Endodermal cell (in vitro differentiated cells): ENCODE measurements at regions not wholly inside any gene's neighbourhood (a gene's known extent, or its start where the extent isn't known, plus 50 kb on each side); places are given as distances from the start of the nearest gene placed in this dataset.
"Not testable (repeated sequence)": the region's sequence is repeated elsewhere in the genome, so short reads cannot be mapped to it uniquely, and the experiment has no call there.

Experiments
- DNase-seq: peaks from one replicate; pipeline ENCODE4 v3.0.0-alpha.2; 2017
- H3K27ac ChIP-seq: 2 replicates; pipeline ENCODE4 v1.5.1; 2013; ENCODE audit warnings: mild to moderate bottlenecking, low read depth, low read length, moderate library complexity
- H3K27me3 ChIP-seq: 2 replicates; pipeline ENCODE4 v1.6.1; 2013; ENCODE audit warnings: mild to moderate bottlenecking, low read length, moderate library complexity; ENCODE audit not compliant: insufficient read depth, control insufficient read depth, poor library complexity, severe bottlenecking
- H3K36me3 ChIP-seq: 2 replicates; pipeline ENCODE4 v1.7.0; 2013; ENCODE audit warnings: mild to moderate bottlenecking, low read length, moderate library complexity; ENCODE audit not compliant: control insufficient read depth, insufficient read depth
- H3K4me1 ChIP-seq: one replicate; pipeline ENCODE4 v1.7.0; 2013; ENCODE audit warnings: low read length; ENCODE audit not compliant: control insufficient read depth, insufficient read depth
- H3K4me3 ChIP-seq: 2 replicates; pipeline ENCODE4 v1.5.1; 2013; ENCODE audit warnings: mild to moderate bottlenecking, low read length, moderate library complexity
- H3K9ac ChIP-seq: 2 replicates; pipeline ENCODE4 v1.6.1; 2013; ENCODE audit warnings: mild to moderate bottlenecking, low read length, moderate library complexity; ENCODE audit not compliant: poor library complexity, severe bottlenecking; ENCODE audit errors: extremely low read depth
- H3K9me3 ChIP-seq: 2 replicates; pipeline ENCODE4 v1.6.1; 2013; ENCODE audit warnings: mild to moderate bottlenecking, low read length, moderate library complexity; ENCODE audit not compliant: control insufficient read depth
- H3K27ac Mint-ChIP-seq: 2 replicates; pipeline ENCODE4 v1.8.0; 2020; ENCODE audit warnings: mixed read lengths
- H3K27me3 Mint-ChIP-seq: 2 replicates; pipeline ENCODE4 v1.8.0; 2021; ENCODE audit warnings: mild to moderate bottlenecking, mixed read lengths; ENCODE audit not compliant: insufficient read depth
- H3K36me3 Mint-ChIP-seq: 2 replicates; pipeline ENCODE4 v1.8.0; 2020; ENCODE audit warnings: low read depth, mixed read lengths
- H3K4me1 Mint-ChIP-seq: 2 replicates; pipeline ENCODE4 v1.8.0; 2020; ENCODE audit warnings: mixed read lengths
- H3K4me3 Mint-ChIP-seq: 2 replicates; pipeline ENCODE4 v1.8.0; 2020; ENCODE audit warnings: mild to moderate bottlenecking, moderate library complexity, mixed read lengths
- H3K9me3 Mint-ChIP-seq: 2 replicates; pipeline ENCODE4 v1.8.0; 2020; ENCODE audit warnings: mild to moderate bottlenecking, mixed read lengths
- WGBS, 2 experiments: methylation state at CpG; one replicate each; pipeline versions ENCODE4 v1.1.5 to v1.1.7; 2013; ENCODE audit warnings: missing lambda C conversion rate in 2 of 2, mixed read lengths in 1 of 2; ENCODE audit not compliant: insufficient coverage in 1 of 2, insufficient read length in 1 of 2; 5-methylcytosine and 5-hydroxymethylcytosine counted together
- TF ChIP-seq, protein P1 (sequence below): fragments of 200-600 bp; sonication (generic); conservative IDR thresholded peaks from 2 replicates; pipeline ENCODE4 v1.5.0; 2021; ENCODE audit warnings: antibody characterized with exemption, mild to moderate bottlenecking

DNA sequence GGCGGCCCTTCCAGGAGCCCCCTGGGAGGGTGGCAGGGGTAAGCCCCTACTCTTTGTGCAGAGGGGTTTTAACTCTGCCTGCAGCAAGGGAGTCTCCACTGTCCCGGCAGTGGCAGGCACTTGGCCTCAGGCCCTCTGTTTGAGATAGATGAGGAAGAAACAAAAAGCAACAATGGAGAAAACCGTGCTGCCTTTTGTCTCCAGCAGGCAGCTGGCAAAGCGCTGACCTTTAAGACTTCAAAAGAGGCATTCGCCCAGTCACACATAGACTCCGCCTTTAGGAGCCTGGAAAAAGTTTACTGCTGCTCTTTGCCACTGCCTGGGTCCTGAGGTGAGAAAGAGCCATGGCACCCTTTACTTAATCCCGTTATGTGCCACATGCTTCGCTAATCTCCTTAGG, 158.2 kb upstream of the NTF3 start:
- TF ChIP-seq, protein P1, sequence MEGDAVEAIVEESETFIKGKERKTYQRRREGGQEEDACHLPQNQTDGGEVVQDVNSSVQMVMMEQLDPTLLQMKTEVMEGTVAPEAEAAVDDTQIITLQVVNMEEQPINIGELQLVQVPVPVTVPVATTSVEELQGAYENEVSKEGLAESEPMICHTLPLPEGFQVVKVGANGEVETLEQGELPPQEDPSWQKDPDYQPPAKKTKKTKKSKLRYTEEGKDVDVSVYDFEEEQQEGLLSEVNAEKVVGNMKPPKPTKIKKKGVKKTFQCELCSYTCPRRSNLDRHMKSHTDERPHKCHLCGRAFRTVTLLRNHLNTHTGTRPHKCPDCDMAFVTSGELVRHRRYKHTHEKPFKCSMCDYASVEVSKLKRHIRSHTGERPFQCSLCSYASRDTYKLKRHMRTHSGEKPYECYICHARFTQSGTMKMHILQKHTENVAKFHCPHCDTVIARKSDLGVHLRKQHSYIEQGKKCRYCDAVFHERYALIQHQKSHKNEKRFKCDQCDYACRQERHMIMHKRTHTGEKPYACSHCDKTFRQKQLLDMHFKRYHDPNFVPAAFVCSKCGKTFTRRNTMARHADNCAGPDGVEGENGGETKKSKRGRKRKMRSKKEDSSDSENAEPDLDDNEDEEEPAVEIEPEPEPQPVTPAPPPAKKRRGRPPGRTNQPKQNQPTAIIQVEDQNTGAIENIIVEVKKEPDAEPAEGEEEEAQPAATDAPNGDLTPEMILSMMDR, result peak; percentile 43
- Histone ChIP-seq H3K36me3 (no peaks in the 10 kb centered on the region), H3K4me1 (peaks cover 16% of the 10 kb centered on the region), H3K27ac (peak overlapping the region; percentile 54), H3K4me3 (no peak overlapping the region), H3K9ac (no peak overlapping the region), H3K9me3 (no peaks in the 10 kb centered on the region), H3K27me3 (no peaks in the 10 kb centered on the region)
- Mint-ChIP-seq H3K4me3 (no peak overlapping the region), H3K27me3 (no peaks in the 10 kb centered on the region), H3K4me1 (peaks cover 43% of the 10 kb centered on the region), H3K9me3 (no peaks in the 10 kb centered on the region), H3K27ac (no peak overlapping the region), H3K36me3 (peaks cover 7% of the 10 kb centered on the region)
- DNase-seq, result peak; percentile 60
- 79 to 81% methylated on average over 7 to 8 of the region's 8 CpGs for WGBS, 2 experiments

DNA sequence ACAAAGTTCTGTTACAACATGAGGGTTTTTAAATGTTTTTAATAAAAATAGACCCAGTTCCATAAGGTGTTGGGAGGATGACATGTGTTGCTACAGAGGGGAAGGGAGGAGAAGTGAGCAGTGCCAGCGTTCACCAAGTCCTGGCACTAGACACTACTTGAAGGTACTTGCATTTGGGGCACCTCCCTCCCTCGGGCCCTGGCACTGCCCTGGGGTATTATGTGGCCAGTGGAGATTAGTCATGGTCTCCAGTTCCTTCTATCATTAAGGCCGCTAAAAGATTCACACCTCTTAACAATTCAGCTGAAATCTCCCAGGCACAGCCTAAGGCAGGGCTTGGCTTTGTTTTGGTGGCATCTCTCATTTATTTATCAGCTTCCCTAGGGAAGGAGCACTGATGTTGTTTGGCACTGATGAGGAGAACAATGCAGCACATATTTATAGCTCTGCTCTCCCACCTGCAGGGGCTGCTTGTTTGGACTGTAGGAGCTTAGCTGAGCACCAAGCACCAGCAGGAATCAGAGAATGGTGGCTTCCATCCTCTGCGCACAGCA, 155.5 kb upstream of the NTF3 start:
- Histone ChIP-seq H3K4me1 (peaks cover 14% of the 10 kb centered on the region), H3K9ac (no peak overlapping the region), H3K27ac (no peak overlapping the region), H3K9me3 (no peaks in the 10 kb centered on the region), H3K4me3 (no peak overlapping the region), H3K27me3 (no peaks in the 10 kb centered on the region), H3K36me3 (no peaks in the 10 kb centered on the region)
- TF ChIP-seq, protein P1, result peak; percentile 64
- Mint-ChIP-seq H3K9me3 (no peaks in the 10 kb centered on the region), H3K4me1 (peaks cover 37% of the 10 kb centered on the region), H3K36me3 (peaks cover 2% of the 10 kb centered on the region), H3K27ac (peak overlapping the region; percentile 18), H3K27me3 (no peaks in the 10 kb centered on the region), H3K4me3 (no peak overlapping the region)
- peak; percentile 82 for DNase-seq
- 78% methylated on average over 4 of the region's 4 CpGs; no CpG with 5 or more reads in 1 of the 2 experiments for WGBS, 2 experiments

DNA sequence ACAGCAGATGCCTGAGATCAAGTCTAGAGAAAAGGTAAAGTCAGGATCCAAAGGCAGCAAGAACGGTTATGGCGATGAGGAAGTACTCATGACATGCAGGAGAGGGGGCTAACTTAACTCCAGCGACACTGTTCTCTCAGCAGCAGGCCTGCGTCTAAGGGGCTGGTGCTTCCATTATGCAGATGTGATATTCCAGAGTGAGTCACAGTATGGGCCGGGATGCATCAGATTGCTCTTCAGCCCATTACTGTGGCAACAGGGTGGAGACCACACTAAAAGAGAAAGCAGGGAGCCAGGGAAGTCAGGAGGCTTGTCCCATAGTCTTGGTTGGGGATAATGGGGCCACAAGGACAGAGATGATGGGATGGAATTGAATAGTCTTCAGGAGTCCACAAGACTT, 151.8 kb upstream of the NTF3 start:
- H3K27me3 ChIP-seq, result no peaks in the 10 kb centered on the region
- Mint-ChIP-seq H3K27me3 (peaks cover 2% of the 10 kb centered on the region), H3K4me3 (no peak overlapping the region), H3K9me3 (peaks cover 4% of the 10 kb centered on the region), H3K4me1 (peaks cover 16% of the 10 kb centered on the region), H3K36me3 (peaks cover 2% of the 10 kb centered on the region), H3K27ac (no peak overlapping the region)
- H3K9ac ChIP-seq, result no peak overlapping the region
- H3K36me3 ChIP-seq, result no peaks in the 10 kb centered on the region
- H3K9me3 ChIP-seq, result no peaks in the 10 kb centered on the region
- TF ChIP-seq, protein P1, result peak; percentile 14
- WGBS, 2 experiments, result 73 to 83% methylated on average over 4 to 5 of the region's 5 CpGs
- H3K4me1 ChIP-seq, result peaks cover 8% of the 10 kb centered on the region
- no peak overlapping the region for H3K27ac ChIP-seq
- peak; percentile 33 for DNase-seq
- H3K4me3 ChIP-seq, result no peak overlapping the region

DNA sequence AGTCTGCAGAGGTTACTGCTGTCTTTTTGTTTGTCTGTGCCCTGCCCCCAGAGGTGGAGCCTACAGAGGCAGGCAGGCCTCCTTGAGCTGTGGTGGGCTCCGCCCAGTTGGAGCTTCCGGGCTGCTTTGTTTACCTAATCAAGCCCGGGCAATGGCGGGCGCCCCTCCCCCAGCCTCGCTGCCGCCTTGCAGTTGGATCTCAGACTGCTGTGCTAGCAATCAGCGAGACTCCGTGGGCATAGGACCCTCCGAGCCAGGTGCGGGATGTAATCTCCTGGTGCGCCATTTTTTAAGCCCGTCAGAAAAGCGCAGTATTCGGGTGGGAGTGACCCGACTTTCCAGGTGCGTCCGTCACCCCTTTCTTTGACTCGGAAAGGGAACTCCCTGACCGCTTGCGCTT, 141.5 kb upstream of the NTF3 start:
- not testable (repeated sequence) for H3K9me3 ChIP-seq, H3K27ac ChIP-seq, H3K9ac ChIP-seq

More for the DNA sequence above, 141.5 kb upstream of the NTF3 start:
- 36 to 100% methylated on average over 1 to 19 of the region's 21 CpGs for WGBS, 2 experiments
- not testable (repeated sequence) for H3K4me1 ChIP-seq, H3K27me3 ChIP-seq, H3K27me3 Mint-ChIP-seq, H3K4me1 Mint-ChIP-seq, H3K36me3 ChIP-seq, DNase-seq
- Mint-ChIP-seq H3K9me3 (peaks cover 14% of the 10 kb centered on the region), H3K27ac (peak overlapping the region; percentile 77), H3K4me3 (peak overlapping the region; percentile 49), H3K36me3 (peaks cover 17% of the 10 kb centered on the region)
- peak overlapping the region; percentile 56 for H3K4me3 ChIP-seq
